GM10266 (cell line): ENCODE measurements at regions not wholly inside any gene's neighbourhood (a gene's known extent, or its start where the extent isn't known, plus 50 kb on each side); places are given as distances from the start of the nearest gene placed in this dataset.

Experiments used
- DNase-seq: peaks from one replicate; pipeline ENCODE4 v3.0.0; 2012; ENCODE audit errors: extremely low spot score
- TF ChIP-seq, protein P1 (sequence below): IDR thresholded peaks from 2 replicates; pipeline ENCODE4 v1.5.1; 2012; ENCODE audit warnings: mild to moderate bottlenecking, low read depth; ENCODE audit not compliant: control insufficient read depth, insufficient read depth; ENCODE audit errors: missing control alignments

DNA sequence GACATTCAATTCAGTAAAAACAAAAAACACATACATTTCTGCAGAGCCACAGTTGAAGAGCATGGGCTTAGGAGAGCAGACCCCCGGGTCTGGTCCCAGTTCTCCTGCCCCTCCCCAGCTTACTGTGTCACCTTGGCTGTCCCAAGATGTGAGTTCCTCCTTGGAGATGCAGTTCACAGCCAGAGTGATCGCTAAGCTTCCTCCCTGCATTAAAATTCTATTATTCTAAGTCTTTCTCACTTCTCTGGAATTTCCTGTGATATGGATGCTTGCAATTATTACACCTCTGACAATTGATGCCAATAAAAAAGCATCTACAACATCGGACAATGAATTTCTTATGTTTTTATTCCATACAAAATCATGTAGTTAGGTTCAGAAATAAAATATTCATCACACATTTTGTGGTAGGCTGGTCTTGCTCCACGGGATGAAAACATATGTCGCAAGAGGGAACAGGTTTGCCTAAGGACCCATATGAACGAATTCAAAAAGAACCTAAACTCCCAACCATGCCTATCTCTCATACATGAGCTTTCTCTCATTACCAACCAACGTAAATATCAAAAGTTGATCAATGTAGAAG lies 328.5 kb upstream of the RUNX1 start:
- DNase-seq: no peak

DNA sequence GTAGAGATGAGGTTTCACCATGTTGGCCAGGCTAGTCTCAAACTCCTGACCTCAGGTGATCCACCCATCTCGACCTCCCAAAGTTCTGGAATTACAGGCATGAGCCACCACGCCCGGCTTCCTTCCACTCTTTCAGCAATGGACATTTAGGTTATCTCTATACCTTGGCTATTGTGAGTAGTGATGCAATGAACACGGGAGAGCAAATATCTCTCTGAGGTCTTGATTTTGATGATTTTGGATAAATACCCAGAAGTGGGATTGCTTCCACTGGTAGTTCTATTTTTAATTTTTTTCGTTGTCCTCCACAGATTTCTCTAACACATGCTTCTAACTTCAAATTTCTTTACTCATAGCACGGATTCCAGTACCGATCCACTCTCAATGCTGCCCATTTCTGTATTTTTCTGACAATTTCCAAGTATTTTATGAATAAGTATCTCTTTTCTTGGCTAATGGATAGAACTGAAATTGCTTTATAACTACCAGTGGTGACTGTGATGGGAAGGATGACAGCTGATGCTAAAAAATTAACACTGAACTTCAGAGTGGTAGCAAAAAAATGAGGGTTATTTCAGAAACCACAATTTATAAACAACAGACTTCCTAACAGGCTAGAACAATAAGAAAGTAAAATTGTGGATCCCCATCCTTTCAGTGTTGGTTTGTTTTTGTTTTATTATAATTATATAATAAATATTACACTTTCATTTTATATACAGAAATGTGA lies 327.5 kb upstream of the RUNX1 start:
- DNase-seq: no peak
- TF ChIP-seq, protein P1, sequence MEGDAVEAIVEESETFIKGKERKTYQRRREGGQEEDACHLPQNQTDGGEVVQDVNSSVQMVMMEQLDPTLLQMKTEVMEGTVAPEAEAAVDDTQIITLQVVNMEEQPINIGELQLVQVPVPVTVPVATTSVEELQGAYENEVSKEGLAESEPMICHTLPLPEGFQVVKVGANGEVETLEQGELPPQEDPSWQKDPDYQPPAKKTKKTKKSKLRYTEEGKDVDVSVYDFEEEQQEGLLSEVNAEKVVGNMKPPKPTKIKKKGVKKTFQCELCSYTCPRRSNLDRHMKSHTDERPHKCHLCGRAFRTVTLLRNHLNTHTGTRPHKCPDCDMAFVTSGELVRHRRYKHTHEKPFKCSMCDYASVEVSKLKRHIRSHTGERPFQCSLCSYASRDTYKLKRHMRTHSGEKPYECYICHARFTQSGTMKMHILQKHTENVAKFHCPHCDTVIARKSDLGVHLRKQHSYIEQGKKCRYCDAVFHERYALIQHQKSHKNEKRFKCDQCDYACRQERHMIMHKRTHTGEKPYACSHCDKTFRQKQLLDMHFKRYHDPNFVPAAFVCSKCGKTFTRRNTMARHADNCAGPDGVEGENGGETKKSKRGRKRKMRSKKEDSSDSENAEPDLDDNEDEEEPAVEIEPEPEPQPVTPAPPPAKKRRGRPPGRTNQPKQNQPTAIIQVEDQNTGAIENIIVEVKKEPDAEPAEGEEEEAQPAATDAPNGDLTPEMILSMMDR: no peak

More for the DNA sequence above, 328.5 kb upstream of the RUNX1 start:
- TF ChIP-seq, protein P1: no peak

GRCh38 chr21:35375115-35375514 lies 326.0 kb upstream of the RUNX1 start:
- TF ChIP-seq, protein P1: no peak
- no peak for DNase-seq

- TF ChIP-seq, protein P1: no peak
- DNase-seq: no peak
These were observed 324.9 kb upstream of the RUNX1 start for GRCh38 chr21:35373998-35374397.

GRCh38 chr21:35372201-35372600 lies 323.1 kb upstream of the RUNX1 start:
- DNase-seq: no peak
- TF ChIP-seq, protein P1: no peak

DNA sequence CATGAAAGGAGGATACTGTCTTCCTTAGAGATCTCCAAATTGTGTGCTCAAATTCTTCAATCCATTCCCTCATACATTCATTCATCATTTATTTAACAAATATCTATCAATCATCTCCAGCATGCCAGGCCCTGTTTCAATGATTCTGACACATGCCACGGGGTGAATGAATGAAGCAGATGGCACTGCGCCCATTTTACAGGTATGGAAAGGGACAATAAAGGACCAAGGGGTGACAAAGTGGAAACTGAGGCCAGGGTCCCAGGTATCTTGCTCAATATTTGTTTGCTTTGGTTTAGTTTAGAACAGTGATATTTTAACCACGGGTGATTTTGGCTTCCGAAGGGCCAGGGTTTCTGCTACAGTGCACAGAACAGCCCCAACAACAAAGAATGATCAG lies 321.6 kb upstream of the RUNX1 start:
- TF ChIP-seq, protein P1: no peak
- DNase-seq: no peak

DNA sequence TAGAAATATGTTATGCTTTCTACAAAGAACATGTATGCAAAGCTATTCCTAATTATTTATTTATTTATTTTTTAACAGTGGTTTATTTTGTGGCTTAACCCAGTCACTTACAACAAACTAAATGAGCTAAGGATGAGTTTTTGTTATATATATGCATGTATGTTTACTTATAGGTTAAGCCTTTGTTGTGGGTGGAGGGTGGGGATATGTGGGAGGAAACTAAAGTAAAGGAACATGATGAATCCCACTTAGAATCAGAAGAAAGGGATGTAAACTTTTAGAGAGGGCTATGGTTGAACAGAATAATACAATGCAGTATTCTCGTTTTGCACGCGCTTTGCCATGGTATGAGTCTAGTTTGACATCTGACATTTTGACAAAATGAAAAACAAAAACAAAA lies 321.0 kb upstream of the RUNX1 start:
- DNase-seq: no peak
- TF ChIP-seq, protein P1: no peak
